Right lobe of liver (tissue), 6 donors: ENCODE measurements at regions not wholly inside any gene's neighbourhood (a gene's known extent, or its start where the extent isn't known, plus 50 kb on each side); places are given as distances from the start of the nearest gene placed in this dataset.

Experiments used
- ATAC-seq, 4 donors: fragments of 200-7000 bp; cut with Tn5 transposase; one replicate each; pipeline ENCODE4 v1.9.1; 2020; ENCODE audit warnings: mild to moderate bottlenecking in 4 of 4, moderate library complexity in 4 of 4
- DNase-seq, 3 donors: peaks; one replicate each; pipeline ENCODE4 v3.0.0-alpha.2; 2020
- H3K27ac ChIP-seq, 3 donors: fragments of 200-600 bp; one replicate each; pipeline ENCODE4 v1.8.0; 2022
- H3K27me3 ChIP-seq, 2 donors: fragments of 200-600 bp; one replicate each; pipeline ENCODE4 v1.8.0; 2022
- H3K36me3 ChIP-seq, 4 donors: fragments of 200-600 bp; sonication (generic) in 1 of 4; one replicate each; pipeline versions ENCODE4 v1.5.1 to v1.8.0; 2017 to 2022; ENCODE audit warnings: control low read depth in 1 of 4
- H3K4me1 ChIP-seq, 4 donors: fragments of 200-600 bp; sonication (generic) in 1 of 4; one replicate each; pipeline versions ENCODE4 v1.5.1 to v1.8.0; 2017 to 2022; ENCODE audit warnings: control low read depth in 1 of 4
- H3K4me3 ChIP-seq, 3 donors: fragments of 200-600 bp; one replicate each; pipeline ENCODE4 v1.8.0; 2022
- H3K9me3 ChIP-seq, 4 donors: fragments of 200-600 bp; sonication (generic) in 1 of 4; one replicate each; pipeline versions ENCODE4 v1.5.1 to v1.8.0; 2017 to 2022; ENCODE audit warnings: control low read depth in 1 of 4
- POLR2A ChIP-seq: fragments of 450-650 bp; IDR thresholded peaks from one replicate; pipeline ENCODE4 v1.6.1; 2017; ENCODE audit warnings: antibody characterized with exemption, mild to moderate bottlenecking
- WGBS: methylation state at CpG from one replicate; pipeline ENCODE4 v1.1.6; 2018; ENCODE audit warnings: low coverage, low lambda C conversion rate; ENCODE audit not compliant: insufficient coverage; ENCODE audit errors: missing lambda C conversion rate; 5-methylcytosine and 5-hydroxymethylcytosine counted together
- intact Hi-C, 2 donors: fragments of 100-400 bp; cut with DNase I; formaldehyde crosslinking; loops; one replicate each; pipeline versions ENCODE4 v1.11.2 to v1.14.1; 2022
- TF ChIP-seq, protein P1 (sequence below), 4 donors: fragments of 200-600 bp in 3 of 4; fragments of 450-650 bp in 1 of 4; IDR thresholded peaks; one replicate each; pipeline versions ENCODE4 v1.5.1 to v1.8.0; 2016 to 2022; ENCODE audit warnings: antibody characterized with exemption in 4 of 4, mild to moderate bottlenecking in 2 of 4
- donor health status: DM: no; HTN: yes; CAD: no.
- donor health status: DM: no; HTN: no; CAD: no.
- donor health status: DM: no; HTN: no; CAD: no.
- donor health status: DM: no; HTN: yes; CAD: no.
- donor health status: DM: no; HTN: yes; CAD: no.

DNA sequence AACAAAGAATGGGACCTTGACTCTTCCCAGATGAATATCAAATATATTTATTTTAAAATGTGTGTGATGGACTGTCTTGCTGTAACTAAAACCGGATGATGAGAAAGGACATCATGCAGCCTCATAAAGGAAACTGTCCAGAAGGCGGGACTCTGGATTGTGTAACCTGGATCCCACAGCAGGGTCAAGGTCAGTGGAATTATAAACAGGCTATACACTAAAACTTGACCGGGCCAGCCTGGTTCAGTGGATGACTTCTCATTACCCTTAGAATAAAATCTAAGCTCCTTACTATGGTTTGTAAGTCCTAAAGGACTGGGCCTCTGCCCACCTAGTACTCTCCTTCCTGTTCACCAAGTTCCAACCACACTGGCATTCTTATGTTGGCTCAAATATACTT, 280.3 kb downstream of the ELAVL2 start:
- WGBS, result 44% methylated on average over 3 of the region's 3 CpGs
- ATAC-seq (peak in 3 of 4 donors; percentile 33 to 67 (median 38)), DNase-seq (no peak)
- H3K4me1 ChIP-seq, result no peaks in the 10 kb centered on the region
- TF ChIP-seq POLR2A, result no peak
- TF ChIP-seq, protein P1, sequence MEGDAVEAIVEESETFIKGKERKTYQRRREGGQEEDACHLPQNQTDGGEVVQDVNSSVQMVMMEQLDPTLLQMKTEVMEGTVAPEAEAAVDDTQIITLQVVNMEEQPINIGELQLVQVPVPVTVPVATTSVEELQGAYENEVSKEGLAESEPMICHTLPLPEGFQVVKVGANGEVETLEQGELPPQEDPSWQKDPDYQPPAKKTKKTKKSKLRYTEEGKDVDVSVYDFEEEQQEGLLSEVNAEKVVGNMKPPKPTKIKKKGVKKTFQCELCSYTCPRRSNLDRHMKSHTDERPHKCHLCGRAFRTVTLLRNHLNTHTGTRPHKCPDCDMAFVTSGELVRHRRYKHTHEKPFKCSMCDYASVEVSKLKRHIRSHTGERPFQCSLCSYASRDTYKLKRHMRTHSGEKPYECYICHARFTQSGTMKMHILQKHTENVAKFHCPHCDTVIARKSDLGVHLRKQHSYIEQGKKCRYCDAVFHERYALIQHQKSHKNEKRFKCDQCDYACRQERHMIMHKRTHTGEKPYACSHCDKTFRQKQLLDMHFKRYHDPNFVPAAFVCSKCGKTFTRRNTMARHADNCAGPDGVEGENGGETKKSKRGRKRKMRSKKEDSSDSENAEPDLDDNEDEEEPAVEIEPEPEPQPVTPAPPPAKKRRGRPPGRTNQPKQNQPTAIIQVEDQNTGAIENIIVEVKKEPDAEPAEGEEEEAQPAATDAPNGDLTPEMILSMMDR (IDR thresholded peaks at IDR 0.05), result no peak
- no peaks in the 10 kb centered on the region for H3K9me3 ChIP-seq
- H3K27ac ChIP-seq, result no peak overlapping the region
- H3K36me3 ChIP-seq, result no peaks in the 10 kb centered on the region
- H3K4me3 ChIP-seq, result no peak overlapping the region
- intact Hi-C loops, result no loop called here
- H3K27me3 ChIP-seq, result no peaks in the 10 kb centered on the region

DNA sequence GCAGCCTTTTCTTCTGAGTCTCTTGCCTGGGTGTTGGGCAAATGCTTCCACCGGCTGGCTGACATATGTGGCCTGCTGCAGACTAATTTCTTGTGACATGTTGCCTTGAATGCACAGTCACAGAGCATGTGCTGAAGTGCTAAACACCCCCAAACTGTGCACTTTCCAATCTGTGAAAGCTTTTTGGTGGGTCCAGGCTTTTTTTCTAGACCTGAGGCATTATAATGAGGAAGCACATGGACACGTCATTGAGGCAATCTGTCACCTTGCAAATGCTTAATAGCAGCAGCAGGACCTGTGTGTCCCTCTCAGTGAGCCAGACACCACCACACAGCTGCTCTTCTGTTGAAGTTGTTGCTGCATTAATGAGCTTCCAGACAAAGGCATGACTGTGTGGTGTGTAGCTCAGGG, 274.7 kb downstream of the ELAVL2 start:
- no peaks in the 10 kb centered on the region for H3K9me3 ChIP-seq
- no peaks in the 10 kb centered on the region for H3K27me3 ChIP-seq
- ATAC-seq (no peak), DNase-seq (no peak)
- H3K4me1 ChIP-seq, result no peaks in the 10 kb centered on the region
- H3K27ac ChIP-seq, result no peak overlapping the region
- H3K36me3 ChIP-seq, result no peaks in the 10 kb centered on the region
- TF ChIP-seq, protein P1 (IDR thresholded peaks at IDR 0.05), result no peak
- no peak for TF ChIP-seq POLR2A
- no peak overlapping the region for H3K4me3 ChIP-seq
- intact Hi-C loops, result no loop called here
- 57% methylated on average over 1 of the region's 2 CpGs for WGBS

DNA sequence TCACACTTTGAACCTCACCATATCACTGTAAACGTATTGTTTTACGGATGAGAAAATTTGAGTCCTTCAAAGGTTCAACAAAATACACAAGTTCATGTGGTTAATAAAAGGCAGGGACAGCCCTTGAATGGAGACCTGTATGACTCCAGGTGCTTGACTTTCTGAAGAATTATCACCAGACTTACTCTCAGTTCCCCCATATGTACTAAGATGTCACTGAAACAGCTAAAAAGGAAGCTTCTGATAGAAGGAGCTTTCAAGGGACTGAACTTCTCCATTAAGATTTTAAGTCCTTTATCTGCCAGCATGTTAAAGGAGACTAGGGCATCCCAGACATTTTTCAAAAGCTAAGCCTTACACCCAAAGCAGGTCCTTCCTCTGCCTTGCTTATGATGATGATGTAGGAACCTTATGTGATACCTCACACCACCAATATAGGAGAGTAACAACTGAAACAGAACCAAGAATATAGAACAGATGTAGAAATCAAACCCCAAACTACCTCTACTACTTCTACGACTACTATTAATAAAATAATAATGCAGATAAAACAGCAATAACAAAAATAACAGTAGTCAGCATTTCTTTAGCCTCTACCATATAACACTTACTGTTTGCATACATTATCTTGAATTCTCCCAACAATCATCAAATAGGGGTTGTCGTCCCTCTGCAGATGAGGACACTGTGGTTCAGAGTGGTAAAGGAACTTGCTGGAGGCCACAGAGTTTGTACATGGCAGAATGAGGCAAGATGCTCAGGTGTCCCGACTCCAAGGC, 273.9 kb downstream of the ELAVL2 start:
- ATAC-seq (no peak), DNase-seq (no peak)
- Histone ChIP-seq H3K27me3 (no peaks in the 10 kb centered on the region), H3K4me3 (no peak overlapping the region), H3K36me3 (no peaks in the 10 kb centered on the region), H3K4me1 (no peaks in the 10 kb centered on the region), H3K9me3 (no peaks in the 10 kb centered on the region), H3K27ac (no peak overlapping the region)
- intact Hi-C loops, result no loop called here
- TF ChIP-seq, protein P1 (IDR thresholded peaks at IDR 0.05), result no peak
- no peak for TF ChIP-seq POLR2A
- 56% methylated on average over 5 of the region's 5 CpGs for WGBS

DNA sequence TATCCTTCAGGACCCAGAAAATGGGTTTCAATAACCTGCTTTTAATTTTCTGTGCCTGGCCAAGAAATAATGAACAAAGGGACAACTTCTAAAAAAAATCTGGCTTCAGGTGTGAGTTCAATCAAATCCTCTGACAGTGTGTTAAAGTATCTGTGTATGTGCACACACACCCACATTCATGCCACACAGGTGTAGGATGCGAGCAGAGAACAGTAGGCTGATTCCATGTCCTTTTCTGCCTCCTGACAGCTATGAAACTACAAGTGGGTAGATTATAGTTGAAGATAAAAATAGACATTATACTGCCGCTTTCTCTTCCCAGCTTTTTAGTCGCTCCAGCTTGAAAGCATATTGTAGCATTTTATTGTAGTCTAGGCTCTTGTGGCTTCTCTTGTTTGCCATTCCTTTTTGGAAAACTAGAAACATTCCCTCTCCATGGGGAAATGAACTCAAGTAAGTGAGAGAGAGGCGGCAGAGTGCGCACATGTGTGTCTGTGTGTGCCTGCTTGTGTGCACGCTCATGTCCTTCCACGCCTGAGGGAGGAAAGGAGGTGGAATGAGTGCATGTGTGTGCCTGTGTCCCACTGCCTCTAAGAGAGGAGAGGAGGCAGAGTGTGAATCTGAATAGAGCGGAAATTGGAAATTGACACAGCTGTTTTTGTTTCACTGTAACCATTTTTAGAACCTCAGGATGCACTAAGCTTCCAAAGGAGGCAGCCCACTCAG, 273.0 kb downstream of the ELAVL2 start:
- TF ChIP-seq POLR2A, result no peak
- TF ChIP-seq, protein P1 (IDR thresholded peaks at IDR 0.05), result no peak
- Histone ChIP-seq H3K4me1 (no peaks in the 10 kb centered on the region), H3K9me3 (no peaks in the 10 kb centered on the region), H3K27ac (no peak overlapping the region), H3K4me3 (no peak overlapping the region), H3K36me3 (no peaks in the 10 kb centered on the region), H3K27me3 (no peaks in the 10 kb centered on the region)
- 78% methylated on average over 5 of the region's 8 CpGs for WGBS
- ATAC-seq (no peak), DNase-seq (no peak)
- intact Hi-C loops, result no loop called here
